ENCODE measurements at regions not wholly inside any gene's neighbourhood (a gene's known extent, or its start where the extent isn't known, plus 50 kb on each side); places are given as distances from the start of the nearest gene placed in this dataset.

DNA sequence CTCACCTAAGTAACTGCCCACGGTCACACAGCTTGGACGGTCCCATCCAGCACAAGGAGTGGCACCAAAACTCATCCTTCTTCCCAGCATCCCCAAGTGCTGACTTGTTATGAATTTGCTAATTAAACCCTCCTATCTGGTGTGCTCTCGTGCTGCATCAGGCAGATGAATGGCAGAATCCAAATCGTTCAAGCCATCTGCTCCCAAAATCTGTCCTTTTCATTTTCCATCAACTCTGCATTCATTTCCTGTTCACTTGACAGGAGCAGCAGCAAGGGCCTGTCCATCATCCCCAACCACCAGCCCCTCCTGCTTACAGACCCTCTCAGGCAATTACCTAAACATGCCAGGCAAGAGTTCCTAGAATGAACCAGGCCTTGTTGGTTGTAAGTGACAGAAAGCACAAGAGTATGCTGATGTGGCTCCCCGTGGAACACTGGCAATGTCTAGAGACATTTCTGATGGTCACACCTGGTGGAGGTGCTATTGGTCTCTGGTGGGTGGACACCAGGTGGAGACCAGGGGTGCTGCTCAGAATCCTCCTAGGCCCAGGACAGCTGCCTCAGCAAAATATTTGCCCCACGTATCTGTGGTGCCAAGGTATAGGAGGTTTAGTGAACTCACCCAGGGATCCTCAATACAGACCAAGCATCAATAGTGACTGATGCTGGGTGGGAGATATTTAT is 832.5 kb downstream of the TBC1D22A start:
- TF ChIP-seq, protein P1, sequence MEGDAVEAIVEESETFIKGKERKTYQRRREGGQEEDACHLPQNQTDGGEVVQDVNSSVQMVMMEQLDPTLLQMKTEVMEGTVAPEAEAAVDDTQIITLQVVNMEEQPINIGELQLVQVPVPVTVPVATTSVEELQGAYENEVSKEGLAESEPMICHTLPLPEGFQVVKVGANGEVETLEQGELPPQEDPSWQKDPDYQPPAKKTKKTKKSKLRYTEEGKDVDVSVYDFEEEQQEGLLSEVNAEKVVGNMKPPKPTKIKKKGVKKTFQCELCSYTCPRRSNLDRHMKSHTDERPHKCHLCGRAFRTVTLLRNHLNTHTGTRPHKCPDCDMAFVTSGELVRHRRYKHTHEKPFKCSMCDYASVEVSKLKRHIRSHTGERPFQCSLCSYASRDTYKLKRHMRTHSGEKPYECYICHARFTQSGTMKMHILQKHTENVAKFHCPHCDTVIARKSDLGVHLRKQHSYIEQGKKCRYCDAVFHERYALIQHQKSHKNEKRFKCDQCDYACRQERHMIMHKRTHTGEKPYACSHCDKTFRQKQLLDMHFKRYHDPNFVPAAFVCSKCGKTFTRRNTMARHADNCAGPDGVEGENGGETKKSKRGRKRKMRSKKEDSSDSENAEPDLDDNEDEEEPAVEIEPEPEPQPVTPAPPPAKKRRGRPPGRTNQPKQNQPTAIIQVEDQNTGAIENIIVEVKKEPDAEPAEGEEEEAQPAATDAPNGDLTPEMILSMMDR (IDR thresholded peaks at IDR 0.05; ENCODE audit: low read depth, low read length), result no peak
- TF ChIP-seq MYC (IDR thresholded peaks at IDR 0.05; ENCODE audit: low read depth, low read length) (no peak), POLR2A (IDR thresholded peaks at IDR 0.05; ENCODE audit: extremely low read depth, insufficient read length) (no peak)

Data from NB4 (cell line).